ENCODE measurements at regions not wholly inside any gene's neighbourhood (a gene's known extent, or its start where the extent isn't known, plus 50 kb on each side); places are given as distances from the start of the nearest gene placed in this dataset.

DNA sequence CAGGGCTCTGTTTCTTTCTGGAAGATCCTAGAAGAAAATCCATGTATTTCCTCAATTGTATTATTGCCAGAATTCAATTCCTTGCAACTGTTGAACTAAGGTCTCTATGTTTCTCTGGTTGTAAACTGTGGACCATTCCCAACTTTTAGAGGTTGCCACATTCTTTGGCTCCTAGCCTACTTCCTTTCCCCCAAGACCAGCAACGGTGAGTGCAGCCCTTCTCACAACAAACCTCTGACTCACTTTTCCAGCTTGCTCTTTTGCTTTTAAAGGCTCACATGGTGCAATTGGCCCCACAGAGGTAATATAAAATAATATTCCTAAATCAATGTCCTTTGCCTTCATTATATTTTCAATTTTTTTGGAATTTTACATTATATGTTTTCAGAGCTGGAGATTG is 371.3 kb downstream of the SLITRK5 start:
- intact Hi-C loops (cut with micrococcal nuclease; ENCODE audit: unreplicated experiment): no loop called here
- no peaks in the 10 kb centered on the region for H3K9me3 ChIP-seq (ENCODE audit: low read depth, low read length, poor library complexity, severe bottlenecking)
- H3K4me1 ChIP-seq (ENCODE audit: insufficient read depth, low read length, poor library complexity, severe bottlenecking): no peaks in the 10 kb centered on the region
- POLR2A ChIA-PET (ENCODE audit: low non-redundant PET): no interaction called here
- no peaks in the 10 kb centered on the region for H3K27me3 ChIP-seq (replicated peaks; ENCODE audit: insufficient read depth, low read depth, low read length, poor library complexity)
- H3K27ac ChIP-seq (ENCODE audit: low read depth, low read length, poor library complexity, severe bottlenecking): no peak overlapping the region
- H3K4me3 ChIP-seq (ENCODE audit: low read depth, low read length, poor library complexity, severe bottlenecking): no peak overlapping the region
- no peaks in the 10 kb centered on the region for H3K36me3 ChIP-seq (ENCODE audit: insufficient read depth, low read length, poor library complexity, severe bottlenecking)
- no TSS peak for BruUV-seq (replicated peaks)
- TF ChIP-seq EZH2 (IDR thresholded peaks at IDR 0.05; ENCODE audit: borderline replicate concordance, low read depth, low read length, poor library complexity, severe bottlenecking): no peak
- TF ChIP-seq, protein P1, sequence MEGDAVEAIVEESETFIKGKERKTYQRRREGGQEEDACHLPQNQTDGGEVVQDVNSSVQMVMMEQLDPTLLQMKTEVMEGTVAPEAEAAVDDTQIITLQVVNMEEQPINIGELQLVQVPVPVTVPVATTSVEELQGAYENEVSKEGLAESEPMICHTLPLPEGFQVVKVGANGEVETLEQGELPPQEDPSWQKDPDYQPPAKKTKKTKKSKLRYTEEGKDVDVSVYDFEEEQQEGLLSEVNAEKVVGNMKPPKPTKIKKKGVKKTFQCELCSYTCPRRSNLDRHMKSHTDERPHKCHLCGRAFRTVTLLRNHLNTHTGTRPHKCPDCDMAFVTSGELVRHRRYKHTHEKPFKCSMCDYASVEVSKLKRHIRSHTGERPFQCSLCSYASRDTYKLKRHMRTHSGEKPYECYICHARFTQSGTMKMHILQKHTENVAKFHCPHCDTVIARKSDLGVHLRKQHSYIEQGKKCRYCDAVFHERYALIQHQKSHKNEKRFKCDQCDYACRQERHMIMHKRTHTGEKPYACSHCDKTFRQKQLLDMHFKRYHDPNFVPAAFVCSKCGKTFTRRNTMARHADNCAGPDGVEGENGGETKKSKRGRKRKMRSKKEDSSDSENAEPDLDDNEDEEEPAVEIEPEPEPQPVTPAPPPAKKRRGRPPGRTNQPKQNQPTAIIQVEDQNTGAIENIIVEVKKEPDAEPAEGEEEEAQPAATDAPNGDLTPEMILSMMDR (conservative IDR thresholded peaks at IDR 0.05; ENCODE audit: low read depth, low read length): no peak
- DNase-seq (ENCODE audit: low spot score): no peak
- CTCF ChIA-PET: no interaction called here

DNA sequence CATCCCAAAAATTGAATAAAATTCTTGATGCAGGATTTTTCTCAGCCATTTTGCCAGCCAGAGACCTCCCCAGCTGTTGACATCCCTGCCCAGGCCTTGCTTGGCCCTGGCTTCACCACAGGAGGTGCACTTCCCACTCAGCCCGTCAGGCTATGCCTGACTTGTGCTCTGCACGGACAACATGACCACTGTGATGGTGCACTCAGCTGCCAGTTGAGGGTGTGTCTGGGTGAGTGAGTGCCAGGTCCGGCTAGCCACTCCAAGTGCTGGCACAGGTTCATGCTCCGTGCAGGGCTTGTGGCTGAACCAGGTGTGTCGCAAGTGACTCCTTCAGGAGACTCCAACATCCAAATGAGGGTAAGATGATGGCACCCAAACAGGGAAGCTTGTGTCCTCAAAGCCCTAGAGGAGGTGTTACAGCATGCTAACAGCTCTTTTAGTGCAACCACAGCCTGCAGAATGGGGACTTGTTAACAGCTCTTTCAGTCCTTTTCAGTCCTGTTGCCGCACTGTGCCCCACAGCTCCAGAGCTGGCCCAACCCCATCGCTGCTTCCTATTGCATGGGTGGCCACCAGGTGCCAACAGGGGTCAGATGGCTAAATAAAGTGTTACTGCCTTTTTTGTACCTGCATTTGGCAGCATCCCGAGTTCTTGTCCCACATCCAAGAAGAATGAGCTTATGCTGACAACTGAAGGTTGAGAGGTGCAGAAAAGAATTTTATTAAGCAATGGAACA is 380.7 kb downstream of the SLITRK5 start:
- ChIA-PET CTCF (no interaction called here), POLR2A (ENCODE audit: low non-redundant PET) (no interaction called here)
- H3K27ac ChIP-seq (ENCODE audit: low read depth, low read length, poor library complexity, severe bottlenecking): no peak overlapping the region
- no peaks in the 10 kb centered on the region for H3K36me3 ChIP-seq (ENCODE audit: insufficient read depth, low read length, poor library complexity, severe bottlenecking)
- no peak for TF ChIP-seq EZH2 (IDR thresholded peaks at IDR 0.05; ENCODE audit: borderline replicate concordance, low read depth, low read length, poor library complexity, severe bottlenecking)
- TF ChIP-seq, protein P1 (conservative IDR thresholded peaks at IDR 0.05; ENCODE audit: low read depth, low read length): no peak
- no peak overlapping the region for H3K4me3 ChIP-seq (ENCODE audit: low read depth, low read length, poor library complexity, severe bottlenecking)
- H3K9me3 ChIP-seq (ENCODE audit: low read depth, low read length, poor library complexity, severe bottlenecking): no peaks in the 10 kb centered on the region
- no peak for DNase-seq (ENCODE audit: low spot score)
- no peaks in the 10 kb centered on the region for H3K4me1 ChIP-seq (ENCODE audit: insufficient read depth, low read length, poor library complexity, severe bottlenecking)
- no TSS peak for BruUV-seq (replicated peaks)
- intact Hi-C loops (cut with micrococcal nuclease; ENCODE audit: unreplicated experiment): no loop called here
- H3K27me3 ChIP-seq (replicated peaks; ENCODE audit: insufficient read depth, low read depth, low read length, poor library complexity): no peaks in the 10 kb centered on the region

DNA sequence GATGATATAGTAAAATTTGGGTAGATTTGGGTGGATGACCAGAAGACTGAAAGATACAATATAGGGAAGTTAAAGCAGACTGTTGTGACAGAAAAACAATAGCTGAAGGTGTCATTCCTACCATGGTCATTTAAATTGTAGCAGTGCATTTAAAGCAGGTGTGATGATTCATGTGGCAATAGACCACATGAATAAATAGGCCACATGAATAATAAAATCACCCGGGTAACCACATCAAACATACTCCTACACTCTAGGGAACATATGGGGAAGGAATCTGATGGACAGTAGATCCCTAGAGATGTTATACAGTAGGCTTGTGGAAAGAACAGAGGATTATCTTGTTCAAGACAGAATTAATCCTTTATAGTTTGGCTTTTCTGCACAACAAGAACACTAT is 392.6 kb downstream of the SLITRK5 start:
- Histone ChIP-seq H3K4me1 (ENCODE audit: insufficient read depth, low read length, poor library complexity, severe bottlenecking) (no peaks in the 10 kb centered on the region), H3K27ac (ENCODE audit: low read depth, low read length, poor library complexity, severe bottlenecking) (no peak overlapping the region), H3K4me3 (ENCODE audit: low read depth, low read length, poor library complexity, severe bottlenecking) (no peak overlapping the region), H3K9me3 (ENCODE audit: low read depth, low read length, poor library complexity, severe bottlenecking) (no peaks in the 10 kb centered on the region), H3K27me3 (replicated peaks; ENCODE audit: insufficient read depth, low read depth, low read length, poor library complexity) (no peaks in the 10 kb centered on the region), H3K36me3 (ENCODE audit: insufficient read depth, low read length, poor library complexity, severe bottlenecking) (no peaks in the 10 kb centered on the region)
- no peak for DNase-seq (ENCODE audit: low spot score)
- BruUV-seq (replicated peaks): no TSS peak
- intact Hi-C loops (cut with micrococcal nuclease; ENCODE audit: unreplicated experiment): no loop called here
- CTCF ChIA-PET: no interaction called here
- POLR2A ChIA-PET (ENCODE audit: low non-redundant PET): no interaction called here
- TF ChIP-seq, protein P1 (conservative IDR thresholded peaks at IDR 0.05; ENCODE audit: low read depth, low read length): no peak
- TF ChIP-seq EZH2 (IDR thresholded peaks at IDR 0.05; ENCODE audit: borderline replicate concordance, low read depth, low read length, poor library complexity, severe bottlenecking): no peak

Data from A673 (cell line).